Stimulated activated CD4-positive, alpha-beta T cell treated with anti-CD3 and anti-CD28 coated beads, Interleukin-12 subunit alpha, Interleukin-12 subunit beta, amount 100 ng/mL, for 48 hours (primary cell): ENCODE measurements at regions not wholly inside any gene's neighbourhood (a gene's known extent, or its start where the extent isn't known, plus 50 kb on each side); places are given as distances from the start of the nearest gene placed in this dataset.
"Not testable (repeated sequence)": the region's sequence is repeated elsewhere in the genome, so short reads cannot be mapped to it uniquely, and the experiment has no call there.

Experiments
- DNase-seq, 3 donors: peaks; one replicate each; pipeline ENCODE4 v3.0.0-alpha.2; 2020; ENCODE audit warnings: low read depth in 2 of 3, low spot score in 1 of 3

- DNase-seq = no peak
Observed at GRCh38 chr1:14373081-14373758, 225.3 kb upstream of the KAZN start.

GRCh38 chr1:14375226-14375625, 223.3 kb upstream of the KAZN start:
- no peak for DNase-seq

GRCh38 chr1:14377386-14377785, 221.1 kb upstream of the KAZN start:
- DNase-seq = no peak

- DNase-seq = no peak
Observed at GRCh38 chr1:14380408-14380807, 218.1 kb upstream of the KAZN start.

- no peak for DNase-seq
Observed at GRCh38 chr1:14390816-14391215, 207.7 kb upstream of the KAZN start.

- no peak for DNase-seq
Observed at GRCh38 chr1:14392161-14392858, 206.2 kb upstream of the KAZN start.

GRCh38 chr1:14392859-14393365, 205.6 kb upstream of the KAZN start:
- DNase-seq = no peak

GRCh38 chr1:14396100-14396499, 202.4 kb upstream of the KAZN start:
- DNase-seq = no peak

GRCh38 chr1:14403961-14404645, 194.4 kb upstream of the KAZN start:
- no peak for DNase-seq

GRCh38 chr1:14404862-14405301, 193.6 kb upstream of the KAZN start:
- DNase-seq = no peak

- DNase-seq = no peak
Observed at GRCh38 chr1:14412235-14412634, 186.2 kb upstream of the KAZN start.

- DNase-seq = no peak
Observed at GRCh38 chr1:14413819-14414490, 184.5 kb upstream of the KAZN start.

- no peak for DNase-seq
Observed at GRCh38 chr1:14415396-14415795, 183.1 kb upstream of the KAZN start.

- DNase-seq = not testable (repeated sequence)
Observed at GRCh38 chr1:14419778-14420218, 178.7 kb upstream of the KAZN start.

- no peak for DNase-seq
Observed at GRCh38 chr1:14420686-14421085, 177.8 kb upstream of the KAZN start.

GRCh38 chr1:14421295-14421976, 177.0 kb upstream of the KAZN start:
- DNase-seq = no peak

- no peak for DNase-seq
Observed at GRCh38 chr1:14421977-14422609, 176.4 kb upstream of the KAZN start.

- no peak for DNase-seq
Observed at GRCh38 chr1:14424325-14425002, 174.0 kb upstream of the KAZN start.

GRCh38 chr1:14426854-14427253, 171.6 kb upstream of the KAZN start:
- DNase-seq = no peak

- no peak for DNase-seq
Observed at GRCh38 chr1:14429577-14429976, 168.9 kb upstream of the KAZN start.
